Rectal smooth muscle tissue (tissue), 1 donor: ENCODE measurements at regions not wholly inside any gene's neighbourhood (a gene's known extent, or its start where the extent isn't known, plus 50 kb on each side); places are given as distances from the start of the nearest gene placed in this dataset.

Source experiments
- H3K27ac ChIP-seq: one replicate; pipeline ENCODE4 v1.7.0; 2013; ENCODE audit warnings: low read depth, low read length, inconsistent platforms
- H3K27me3 ChIP-seq: one replicate; pipeline ENCODE4 v1.7.0; 2013; ENCODE audit warnings: low read length; ENCODE audit not compliant: control insufficient read depth, insufficient read depth
- H3K36me3 ChIP-seq: one replicate; pipeline ENCODE4 v1.7.0; 2013; ENCODE audit warnings: low read length; ENCODE audit not compliant: control insufficient read depth, insufficient read depth
- H3K4me1 ChIP-seq: one replicate; pipeline ENCODE4 v1.7.0; 2013; ENCODE audit warnings: low read length; ENCODE audit not compliant: control insufficient read depth, insufficient read depth
- H3K4me3 ChIP-seq: one replicate; pipeline ENCODE4 v1.7.0; 2013; ENCODE audit warnings: low read length
- H3K9ac ChIP-seq: one replicate; pipeline ENCODE4 v1.7.0; 2013; ENCODE audit warnings: low read length

DNA sequence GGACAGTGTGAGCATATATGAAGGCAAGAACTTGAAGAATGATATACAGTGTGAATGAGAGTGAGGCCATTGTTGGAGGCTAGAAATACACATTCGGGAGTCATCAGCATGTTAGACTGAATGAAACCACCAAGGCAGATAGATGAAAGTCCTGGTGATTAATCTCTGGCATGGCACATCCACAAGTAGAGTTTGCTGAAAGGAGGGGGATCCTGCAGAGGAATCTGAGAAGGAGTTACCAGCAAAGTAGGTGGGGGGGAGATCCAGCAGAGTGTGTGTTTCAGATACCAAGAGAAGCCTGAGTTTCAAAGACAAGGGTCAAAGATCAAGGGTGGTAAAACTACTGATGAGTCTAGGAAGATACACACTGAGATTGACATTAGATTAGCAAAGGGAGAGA lies 426.7 kb upstream of the DCN start:
- Histone ChIP-seq H3K9ac (no peak overlapping the region), H3K4me1 (no peaks in the 10 kb centered on the region)

DNA sequence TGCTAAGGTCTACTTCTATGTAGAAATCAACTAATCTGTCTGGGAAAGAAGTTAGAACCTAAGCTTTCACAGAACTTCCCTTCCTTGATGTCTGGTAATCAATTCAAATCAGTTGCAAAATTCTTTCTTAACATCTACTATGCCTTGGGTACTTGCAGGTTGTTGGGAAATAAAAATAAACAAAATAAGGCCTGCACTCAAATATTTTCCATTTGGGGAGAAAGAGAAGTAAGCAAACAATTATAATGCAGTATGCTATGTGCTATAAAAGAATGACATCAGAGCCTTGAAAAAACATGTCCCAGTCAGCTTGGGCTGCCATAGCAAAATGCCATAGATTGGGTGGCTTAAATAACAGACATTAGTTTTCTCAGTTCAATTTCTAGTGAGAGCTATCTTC lies 425.9 kb upstream of the DCN start:
- H3K4me1 ChIP-seq, result peaks cover under 1% of the 10 kb centered on the region
- no peak overlapping the region for H3K9ac ChIP-seq
- H3K27ac ChIP-seq, result no peak overlapping the region
- no peak overlapping the region for H3K4me3 ChIP-seq
- no peaks in the 10 kb centered on the region for H3K36me3 ChIP-seq
- H3K27me3 ChIP-seq, result no peaks in the 10 kb centered on the region

More for the DNA sequence above, 426.7 kb upstream of the DCN start:
- Histone ChIP-seq H3K27me3 (no peaks in the 10 kb centered on the region), H3K4me3 (no peak overlapping the region), H3K36me3 (no peaks in the 10 kb centered on the region), H3K27ac (no peak overlapping the region)

DNA sequence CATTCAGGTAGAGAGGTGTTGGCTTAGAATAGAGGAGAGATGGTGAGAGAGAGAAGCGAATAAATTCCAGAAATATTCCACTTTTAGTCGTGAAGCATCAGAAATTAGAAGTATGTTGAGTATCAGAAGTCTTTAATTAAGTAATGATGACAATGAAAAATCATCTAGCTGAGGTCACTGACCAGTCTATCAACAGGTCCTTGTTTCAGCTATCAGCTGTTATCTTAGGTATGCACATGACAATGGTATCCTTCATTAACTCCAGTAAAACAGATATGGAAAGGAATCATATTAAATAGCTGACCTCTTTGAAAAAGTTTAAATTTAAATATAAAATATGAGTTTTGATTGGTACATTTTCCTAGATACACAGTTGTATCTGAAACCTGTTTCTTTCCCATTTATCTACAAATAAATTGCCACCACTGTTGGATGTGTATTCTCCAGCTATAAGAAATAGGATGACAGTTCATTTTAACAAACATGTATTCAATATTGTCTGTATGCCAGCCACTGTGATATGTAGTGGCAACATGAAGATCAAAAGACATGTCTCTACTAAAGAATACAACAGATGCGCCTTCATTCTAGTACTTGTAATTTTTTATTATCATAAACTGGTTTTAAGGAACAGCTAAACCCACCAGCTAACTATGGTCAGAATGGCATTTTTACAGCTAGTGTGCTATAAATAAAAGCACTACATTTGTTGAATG lies 424.2 kb upstream of the DCN start:
- Histone ChIP-seq H3K4me3 (no peak overlapping the region), H3K36me3 (no peaks in the 10 kb centered on the region), H3K9ac (no peak overlapping the region), H3K27me3 (no peaks in the 10 kb centered on the region), H3K27ac (no peak overlapping the region), H3K4me1 (peaks cover 5% of the 10 kb centered on the region)

DNA sequence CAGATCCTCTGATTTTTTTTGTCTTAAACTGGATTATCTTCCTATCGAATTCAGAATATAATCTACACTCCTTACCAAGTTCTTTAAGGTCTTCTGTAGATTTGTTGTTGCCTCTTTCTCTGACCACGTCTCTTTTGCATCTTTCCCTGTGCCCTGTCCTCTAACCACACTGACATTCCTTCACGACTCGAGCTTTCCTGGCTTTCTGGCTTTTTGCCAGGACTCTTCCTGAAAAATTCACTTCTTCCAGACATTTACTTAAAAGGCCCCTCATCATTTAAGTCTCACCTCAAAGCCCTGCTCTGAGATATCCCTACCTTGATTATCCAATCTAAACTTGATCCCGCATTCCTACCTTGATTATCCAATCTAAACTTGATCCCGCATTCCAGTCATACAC lies 422.3 kb upstream of the DCN start:
- Histone ChIP-seq H3K4me1 (peaks cover 5% of the 10 kb centered on the region), H3K27ac (no peak overlapping the region)

DNA sequence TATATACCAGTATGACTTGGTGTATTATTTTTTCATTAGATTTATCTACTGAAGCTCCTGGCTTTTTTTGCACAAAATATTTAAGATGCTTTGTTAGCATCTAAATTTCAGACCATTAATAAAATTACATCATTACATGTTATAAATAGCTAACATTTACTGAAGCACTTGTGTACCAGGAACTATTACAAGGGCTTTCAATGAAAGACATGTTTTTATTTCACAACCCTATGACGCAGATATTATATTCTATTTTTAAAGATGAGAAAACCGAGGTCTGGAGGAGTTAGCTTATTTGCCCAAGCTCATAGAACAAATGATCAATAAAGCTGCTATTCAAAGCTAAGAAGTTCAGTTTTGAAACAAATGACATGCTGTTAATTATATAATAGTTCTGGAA lies 420.4 kb upstream of the DCN start:
- Histone ChIP-seq H3K9ac (no peak overlapping the region), H3K4me3 (no peak overlapping the region), H3K27ac (no peak overlapping the region)

More for the DNA sequence above, 422.3 kb upstream of the DCN start:
- Histone ChIP-seq H3K9ac (no peak overlapping the region), H3K27me3 (no peaks in the 10 kb centered on the region), H3K36me3 (no peaks in the 10 kb centered on the region), H3K4me3 (no peak overlapping the region)

DNA sequence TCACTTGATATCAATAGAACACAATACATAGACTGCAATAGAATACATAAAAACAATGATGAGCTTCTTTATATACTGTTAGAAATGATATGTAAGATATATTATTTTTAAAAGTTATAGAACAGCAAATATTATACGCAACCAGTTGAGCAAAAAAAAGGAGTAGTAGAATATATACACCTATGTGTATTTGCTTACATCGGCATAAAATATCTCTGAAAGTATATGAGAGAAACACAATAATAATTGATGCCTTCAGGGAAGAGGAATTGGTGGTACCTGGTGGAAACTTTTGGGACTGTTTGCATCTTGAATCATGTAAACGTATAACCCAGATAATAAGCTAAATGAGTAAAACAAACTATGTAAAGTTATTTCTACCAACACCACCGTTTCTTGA lies 418.4 kb upstream of the DCN start:
- H3K27me3 ChIP-seq, result no peaks in the 10 kb centered on the region
- H3K4me1 ChIP-seq, result peaks cover 5% of the 10 kb centered on the region
- no peak overlapping the region for H3K9ac ChIP-seq
- no peaks in the 10 kb centered on the region for H3K36me3 ChIP-seq
- no peak overlapping the region for H3K4me3 ChIP-seq
- no peak overlapping the region for H3K27ac ChIP-seq

More for the DNA sequence above, 420.4 kb upstream of the DCN start:
- Histone ChIP-seq H3K27me3 (no peaks in the 10 kb centered on the region), H3K36me3 (no peaks in the 10 kb centered on the region), H3K4me1 (peaks cover 5% of the 10 kb centered on the region)

DNA sequence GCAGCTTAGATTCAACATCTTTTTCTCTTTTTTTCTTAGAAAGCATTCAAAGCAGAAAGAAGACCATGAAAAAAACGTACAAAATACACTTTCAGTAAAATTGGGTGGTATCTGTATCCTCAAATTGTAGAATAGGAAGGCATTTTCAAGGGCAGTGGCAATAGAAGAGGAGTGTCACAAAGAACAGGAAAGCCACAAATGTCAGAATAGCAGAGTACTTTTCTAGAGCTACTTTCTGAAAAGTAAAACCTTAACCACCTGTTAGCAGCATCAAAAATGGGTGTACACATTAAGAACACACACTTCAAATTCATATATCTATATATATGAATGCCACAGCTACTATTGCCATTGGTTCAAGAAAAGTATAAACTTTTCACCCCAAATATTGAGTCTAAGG lies 412.1 kb upstream of the DCN start:
- no peaks in the 10 kb centered on the region for H3K4me1 ChIP-seq

DNA sequence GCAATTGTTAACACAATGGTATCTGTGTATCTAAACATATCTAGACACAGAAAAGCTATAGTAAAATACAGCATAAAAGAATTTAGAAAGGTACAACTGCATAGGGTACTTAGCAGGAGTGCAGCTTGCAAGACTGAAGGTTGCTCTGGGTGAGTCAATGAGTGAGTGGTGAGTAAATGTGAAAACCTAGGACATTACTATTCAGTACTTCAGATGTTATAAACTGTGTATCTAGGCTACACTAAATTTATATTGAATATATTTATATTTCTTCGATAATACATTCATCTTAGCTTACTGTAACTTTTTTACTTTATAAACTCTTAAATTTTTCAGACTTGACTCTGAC lies 409.0 kb upstream of the DCN start:
- Histone ChIP-seq H3K27me3 (no peaks in the 10 kb centered on the region), H3K36me3 (no peaks in the 10 kb centered on the region), H3K27ac (no peak overlapping the region), H3K9ac (no peak overlapping the region), H3K4me1 (no peaks in the 10 kb centered on the region), H3K4me3 (no peak overlapping the region)

More for the DNA sequence above, 412.1 kb upstream of the DCN start:
- no peaks in the 10 kb centered on the region for H3K36me3 ChIP-seq
- H3K4me3 ChIP-seq, result no peak overlapping the region
- H3K9ac ChIP-seq, result no peak overlapping the region
- no peak overlapping the region for H3K27ac ChIP-seq
- no peaks in the 10 kb centered on the region for H3K27me3 ChIP-seq

DNA sequence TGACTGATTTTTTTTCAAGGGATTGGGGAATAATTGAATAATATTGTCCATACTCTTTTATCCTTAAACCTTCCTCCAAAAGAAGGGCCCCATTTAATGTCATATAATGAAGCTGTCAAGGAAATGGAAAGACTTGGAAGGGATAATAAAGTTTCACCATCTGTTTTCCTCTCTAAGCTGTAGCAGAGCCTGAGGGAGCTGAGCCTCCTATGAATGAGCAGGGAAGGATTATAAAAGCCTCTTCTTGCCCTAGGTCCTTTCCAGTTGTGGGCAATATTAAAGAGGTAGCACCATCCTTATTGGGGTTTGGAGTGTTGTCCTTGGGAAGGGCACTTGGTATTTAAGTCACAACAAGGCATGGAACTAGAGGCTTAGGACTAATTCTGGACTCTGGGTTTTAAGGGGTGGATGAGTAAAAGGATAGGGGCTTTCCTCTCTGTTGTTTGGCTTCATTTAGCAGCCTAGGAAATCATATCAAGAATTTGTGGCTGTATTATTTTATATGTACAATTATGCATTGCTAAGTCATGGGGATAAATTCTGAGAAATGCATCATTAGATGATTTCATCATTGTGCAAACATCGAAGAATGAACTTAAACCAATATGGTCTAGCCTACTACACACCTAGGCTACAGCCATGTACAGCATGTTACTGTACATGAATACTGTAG lies 408.5 kb upstream of the DCN start:
- Histone ChIP-seq H3K36me3 (no peaks in the 10 kb centered on the region), H3K27me3 (no peaks in the 10 kb centered on the region), H3K27ac (no peak overlapping the region), H3K4me3 (no peak overlapping the region), H3K4me1 (no peaks in the 10 kb centered on the region), H3K9ac (no peak overlapping the region)

DNA sequence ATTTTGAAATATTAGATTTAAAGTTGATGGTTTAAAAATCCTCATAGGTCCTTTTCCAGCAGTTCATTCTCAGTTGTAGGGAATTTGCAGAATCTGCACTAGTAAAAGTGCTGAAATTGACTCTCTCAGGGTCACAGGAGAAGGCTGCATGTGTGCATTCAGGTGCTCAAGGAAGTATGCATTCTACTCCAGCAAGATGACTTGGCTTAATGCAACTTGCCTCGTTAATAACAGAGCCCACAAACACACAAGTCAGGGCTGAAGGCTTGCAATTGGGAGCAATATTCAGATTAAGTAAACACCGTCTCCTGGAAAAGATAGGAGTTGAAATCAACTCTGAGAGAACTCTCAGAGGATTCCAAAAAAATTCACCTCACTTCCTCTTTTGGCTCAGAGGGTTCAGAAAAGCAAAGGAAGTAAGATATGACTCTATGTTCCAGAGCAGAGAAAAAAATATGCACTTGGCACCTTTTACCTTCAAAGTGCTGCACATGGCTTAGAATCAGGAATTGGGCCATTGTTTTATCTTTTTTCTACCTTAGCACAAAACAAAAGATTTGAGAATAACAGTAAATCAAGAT lies 406.3 kb upstream of the DCN start:
- Histone ChIP-seq H3K27ac (no peak overlapping the region), H3K27me3 (no peaks in the 10 kb centered on the region), H3K4me3 (no peak overlapping the region), H3K9ac (no peak overlapping the region), H3K4me1 (no peaks in the 10 kb centered on the region), H3K36me3 (no peaks in the 10 kb centered on the region)

DNA sequence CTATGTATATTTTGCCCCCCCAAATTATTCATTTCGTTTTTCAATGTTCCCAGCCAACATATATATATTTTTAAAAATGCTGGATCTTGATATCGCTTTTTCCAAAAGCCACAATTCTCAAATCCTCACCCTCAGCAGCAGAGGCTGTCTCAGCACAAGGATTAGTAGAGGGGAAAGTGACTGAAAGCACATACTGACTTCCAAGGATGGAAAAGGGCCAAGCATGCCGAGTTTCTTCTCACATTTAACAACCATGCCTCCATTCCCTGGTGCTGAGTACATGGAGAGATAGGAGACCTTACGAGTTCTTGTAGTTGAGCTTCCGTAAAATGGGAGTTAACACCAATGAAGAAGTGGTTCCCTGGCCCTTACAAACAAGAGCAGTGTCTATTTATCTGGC lies 403.4 kb upstream of the DCN start:
- no peak overlapping the region for H3K27ac ChIP-seq
- H3K27me3 ChIP-seq, result no peaks in the 10 kb centered on the region
- H3K4me3 ChIP-seq, result no peak overlapping the region
- no peaks in the 10 kb centered on the region for H3K36me3 ChIP-seq
- H3K4me1 ChIP-seq, result no peaks in the 10 kb centered on the region
- H3K9ac ChIP-seq, result no peak overlapping the region

DNA sequence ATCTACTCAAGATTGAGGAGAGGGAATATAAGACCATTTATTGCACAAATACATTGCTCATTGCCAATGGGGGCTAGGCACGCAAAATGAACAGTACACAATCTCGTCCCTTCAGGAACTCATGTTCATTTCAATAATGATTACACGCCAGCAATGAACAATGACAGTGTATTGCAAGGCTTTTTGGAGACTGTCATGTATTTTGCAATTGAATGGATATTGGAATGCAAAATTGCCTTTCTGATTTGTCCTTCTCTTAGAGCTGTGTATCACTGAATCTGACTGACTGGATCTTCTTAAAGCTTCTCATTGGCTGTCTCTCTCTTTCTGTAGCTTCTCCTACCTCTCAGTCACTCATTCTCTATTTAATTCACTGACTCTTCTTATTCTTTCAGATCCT lies 400.2 kb upstream of the DCN start:
- no peaks in the 10 kb centered on the region for H3K27me3 ChIP-seq

More for the DNA sequence above, 400.2 kb upstream of the DCN start:
- Histone ChIP-seq H3K36me3 (no peaks in the 10 kb centered on the region), H3K27ac (no peak overlapping the region), H3K4me3 (no peak overlapping the region), H3K9ac (no peak overlapping the region), H3K4me1 (peaks cover under 1% of the 10 kb centered on the region)
